ENCODE measurements at regions not wholly inside any gene's neighbourhood (a gene's known extent, or its start where the extent isn't known, plus 50 kb on each side); places are given as distances from the start of the nearest gene placed in this dataset.
"Not testable (repeated sequence)": the region's sequence is repeated elsewhere in the genome, so short reads cannot be mapped to it uniquely, and the experiment has no call there.

DNA sequence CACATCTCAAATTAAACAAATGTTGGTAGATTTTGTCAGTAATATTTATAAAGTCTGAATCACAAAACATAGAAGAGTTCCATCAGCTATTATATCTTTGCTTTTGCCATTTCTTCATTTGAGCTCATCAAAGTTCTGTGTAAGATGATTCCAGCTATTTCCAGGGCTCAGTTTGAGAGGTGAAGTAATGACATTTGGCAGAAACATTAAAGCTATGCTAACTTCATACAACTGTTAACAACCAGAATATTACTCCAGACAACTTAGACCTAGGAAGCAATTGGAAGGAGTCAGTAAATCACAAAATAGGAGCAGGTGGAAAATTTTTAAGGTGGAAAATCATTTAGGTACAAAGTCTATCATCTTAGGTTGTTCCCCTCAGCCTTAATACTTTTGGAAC is 76.2 kb upstream of the CSNK1A1L start:
- no peaks in the 10 kb centered on the region for H3K4me1 Mint-ChIP-seq (ENCODE audit: low read depth)
- no peaks in the 10 kb centered on the region for H3K27me3 Mint-ChIP-seq (ENCODE audit: low read depth)
- H3K9me3 Mint-ChIP-seq (ENCODE audit: insufficient read depth) = no peaks in the 10 kb centered on the region
- POLR2A ChIA-PET = no interaction called here
- H3K27ac Mint-ChIP-seq = no peak overlapping the region
- CTCF ChIA-PET = no interaction called here
- no peak overlapping the region for H3K4me3 Mint-ChIP-seq
- no peaks in the 10 kb centered on the region for H3K36me3 Mint-ChIP-seq (ENCODE audit: low read depth)
- DNase-seq (no peak), ATAC-seq (no peak)

DNA sequence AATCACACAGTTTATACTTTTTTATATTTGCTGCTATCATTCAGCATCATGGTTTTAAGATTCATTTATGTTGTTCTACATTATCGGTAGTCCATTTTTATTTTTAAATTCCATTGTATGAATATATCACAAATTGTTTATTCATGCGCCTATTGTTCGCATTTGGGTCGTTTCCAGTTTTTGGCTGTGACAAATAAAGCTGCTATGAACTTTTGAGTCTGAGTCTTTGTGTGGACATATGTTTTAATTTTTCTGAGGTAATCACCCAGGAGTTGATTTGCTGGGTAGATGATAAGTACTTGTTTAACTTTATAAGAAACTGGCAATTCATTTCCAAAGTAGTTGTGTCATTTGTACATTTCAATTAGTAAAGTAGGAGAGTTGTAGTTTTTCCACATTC is 74.2 kb upstream of the CSNK1A1L start:
- Mint-ChIP-seq H3K27me3 (ENCODE audit: low read depth) (no peaks in the 10 kb centered on the region), H3K4me3 (no peak overlapping the region), H3K9me3 (ENCODE audit: insufficient read depth) (no peaks in the 10 kb centered on the region), H3K27ac (no peak overlapping the region), H3K36me3 (ENCODE audit: low read depth) (no peaks in the 10 kb centered on the region), H3K4me1 (ENCODE audit: low read depth) (no peaks in the 10 kb centered on the region)
- CTCF ChIA-PET = no interaction called here
- DNase-seq = no peak
- ATAC-seq = no peak
- POLR2A ChIA-PET = no interaction called here

DNA sequence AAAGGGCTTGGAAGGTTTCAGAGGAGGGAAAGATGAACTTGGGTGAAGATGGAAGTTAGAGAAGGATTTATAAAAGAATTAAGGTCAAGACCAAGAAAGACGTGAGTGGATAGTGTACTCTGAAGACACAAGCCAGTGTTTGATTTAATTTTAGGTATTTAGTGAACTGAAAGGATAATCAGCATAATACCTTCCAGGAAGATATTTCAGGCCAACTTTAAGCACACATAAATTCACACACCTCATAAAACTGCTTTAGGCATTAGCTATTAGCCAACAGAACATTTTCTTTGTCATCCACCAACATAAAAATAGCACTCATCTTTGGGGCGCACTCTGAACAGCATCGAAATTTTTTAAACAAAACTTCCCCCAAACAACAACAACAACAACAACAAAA is 71.7 kb upstream of the CSNK1A1L start:
- Mint-ChIP-seq H3K4me1 (ENCODE audit: low read depth) (no peaks in the 10 kb centered on the region), H3K9me3 (ENCODE audit: insufficient read depth) (no peaks in the 10 kb centered on the region), H3K27me3 (ENCODE audit: low read depth) (no peaks in the 10 kb centered on the region), H3K4me3 (no peak overlapping the region), H3K36me3 (ENCODE audit: low read depth) (no peaks in the 10 kb centered on the region), H3K27ac (no peak overlapping the region)
- DNase-seq (no peak), ATAC-seq (no peak)
- ChIA-PET CTCF (no interaction called here), POLR2A (no interaction called here)

DNA sequence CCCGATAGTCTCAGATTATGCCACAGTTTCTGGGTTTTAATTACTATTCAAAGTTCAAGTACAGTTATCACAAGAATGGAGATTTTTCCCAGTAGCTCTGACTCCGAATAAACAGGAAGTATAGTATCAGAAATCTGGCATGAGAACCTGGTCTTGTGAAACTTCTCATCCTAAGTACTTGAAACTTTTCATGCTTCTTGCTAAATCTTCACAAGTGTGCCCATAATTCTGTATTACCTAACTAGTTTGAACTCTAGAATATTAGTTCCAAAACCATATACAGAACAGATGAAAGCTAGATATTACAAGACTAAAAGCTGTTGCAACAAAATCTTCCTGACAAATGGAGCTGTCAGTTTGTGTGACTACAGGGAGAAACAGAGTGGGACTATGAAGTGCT is 70.5 kb upstream of the CSNK1A1L start:
- no peaks in the 10 kb centered on the region for H3K9me3 Mint-ChIP-seq (ENCODE audit: insufficient read depth)
- ATAC-seq (no peak), DNase-seq (no peak)
- no peak overlapping the region for H3K4me3 Mint-ChIP-seq
- ChIA-PET CTCF (no interaction called here), POLR2A (no interaction called here)
- H3K4me1 Mint-ChIP-seq (ENCODE audit: low read depth) = no peaks in the 10 kb centered on the region
- no peaks in the 10 kb centered on the region for H3K36me3 Mint-ChIP-seq (ENCODE audit: low read depth)
- no peak overlapping the region for H3K27ac Mint-ChIP-seq
- no peaks in the 10 kb centered on the region for H3K27me3 Mint-ChIP-seq (ENCODE audit: low read depth)

DNA sequence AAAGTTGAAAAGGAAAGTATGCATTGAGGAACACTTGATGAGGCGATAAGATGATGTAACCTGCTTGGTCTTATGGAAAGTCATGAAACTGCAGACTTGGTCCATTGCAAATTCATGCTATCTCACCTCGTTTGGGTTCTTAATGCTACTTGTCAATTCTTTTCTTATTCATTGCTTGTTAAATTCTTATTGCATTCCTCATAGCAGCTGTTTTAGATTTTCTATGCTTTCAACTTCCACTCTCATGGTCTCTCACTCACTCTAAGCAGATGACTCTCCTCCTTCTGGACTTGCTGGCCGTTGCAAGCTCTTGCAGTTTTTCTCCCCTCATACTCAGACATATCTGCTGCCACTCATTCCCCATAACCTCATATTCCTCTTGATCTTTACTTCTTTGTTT is 67.8 kb upstream of the CSNK1A1L start:
- ChIA-PET CTCF (no interaction called here), POLR2A (no interaction called here)
- Mint-ChIP-seq H3K27ac (no peak overlapping the region), H3K27me3 (ENCODE audit: low read depth) (no peaks in the 10 kb centered on the region), H3K4me1 (ENCODE audit: low read depth) (no peaks in the 10 kb centered on the region), H3K36me3 (ENCODE audit: low read depth) (no peaks in the 10 kb centered on the region), H3K4me3 (no peak overlapping the region), H3K9me3 (ENCODE audit: insufficient read depth) (no peaks in the 10 kb centered on the region)
- DNase-seq (no peak), ATAC-seq (no peak)

DNA sequence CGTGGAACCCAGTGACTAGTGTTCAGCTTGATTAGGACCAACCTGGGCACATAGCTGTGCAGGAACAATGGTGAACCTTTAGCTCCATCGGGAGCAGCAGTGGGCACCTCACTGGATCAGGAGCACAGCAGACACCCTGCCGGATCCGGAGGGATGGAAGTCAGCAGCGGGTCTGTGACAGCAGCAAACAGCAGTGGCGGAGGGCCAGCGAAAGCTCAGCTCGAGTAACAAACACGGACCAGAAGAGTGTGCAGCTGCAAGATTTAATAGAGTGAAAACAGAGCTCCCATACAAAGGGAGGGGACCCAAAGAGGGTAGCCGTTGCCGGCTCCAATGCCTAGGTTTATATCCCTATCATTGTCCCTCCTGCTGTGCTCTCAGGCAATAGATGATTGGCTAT is 66.8 kb upstream of the CSNK1A1L start:
- H3K27me3 Mint-ChIP-seq (ENCODE audit: low read depth); DNase-seq; H3K27ac Mint-ChIP-seq; H3K4me3 Mint-ChIP-seq; H3K4me1 Mint-ChIP-seq (ENCODE audit: low read depth); H3K9me3 Mint-ChIP-seq (ENCODE audit: insufficient read depth); ATAC-seq; CTCF ChIA-PET; H3K36me3 Mint-ChIP-seq (ENCODE audit: low read depth); POLR2A ChIA-PET: not testable (repeated sequence)

DNA sequence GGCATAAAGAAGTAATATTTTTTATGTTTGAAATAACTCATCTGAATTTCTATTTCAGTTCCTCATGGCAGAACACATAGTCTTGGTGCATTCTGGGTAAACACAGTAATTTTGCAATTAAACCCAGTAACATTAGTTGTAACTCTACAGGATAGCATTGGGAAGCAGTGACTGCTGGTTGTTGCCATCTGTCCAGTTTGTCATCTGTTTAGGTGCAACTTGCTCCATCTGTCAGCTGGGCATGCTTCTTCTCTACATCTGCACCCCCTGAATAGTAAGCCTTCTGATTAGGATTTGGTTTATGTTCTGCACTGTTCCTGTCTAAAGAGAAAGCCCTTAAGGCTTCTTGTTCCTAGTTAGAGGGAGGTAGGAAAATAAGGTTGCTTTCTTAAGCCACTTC is 63.5 kb upstream of the CSNK1A1L start:
- DNase-seq = no peak
- Mint-ChIP-seq H3K36me3 (ENCODE audit: low read depth) (no peaks in the 10 kb centered on the region), H3K9me3 (ENCODE audit: insufficient read depth) (no peaks in the 10 kb centered on the region), H3K4me1 (ENCODE audit: low read depth) (no peaks in the 10 kb centered on the region), H3K4me3 (no peak overlapping the region), H3K27me3 (ENCODE audit: low read depth) (no peaks in the 10 kb centered on the region), H3K27ac (no peak overlapping the region)
- POLR2A ChIA-PET = no interaction called here
- no peak for ATAC-seq
- CTCF ChIA-PET = no interaction called here

DNA sequence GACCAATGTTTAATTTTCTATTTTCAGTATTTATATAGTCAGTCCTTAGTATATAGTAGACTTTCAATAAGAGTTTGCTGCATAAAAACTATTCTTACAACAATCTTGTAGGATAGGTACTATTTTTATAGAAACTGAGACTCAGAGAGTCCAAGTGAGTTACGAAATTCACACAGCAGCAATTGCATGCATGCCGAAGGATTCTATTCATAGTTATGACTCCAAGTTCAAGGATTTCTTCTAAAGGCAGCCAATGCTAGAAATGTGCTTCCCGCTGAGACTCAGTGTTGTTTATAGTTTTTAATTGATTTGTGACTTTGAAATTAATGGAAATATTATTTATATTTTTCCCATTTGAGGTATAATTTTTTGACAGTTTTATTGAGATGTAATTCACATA is 62.7 kb upstream of the CSNK1A1L start:
- no peak for DNase-seq
- Mint-ChIP-seq H3K4me1 (ENCODE audit: low read depth) (no peaks in the 10 kb centered on the region), H3K27me3 (ENCODE audit: low read depth) (no peaks in the 10 kb centered on the region), H3K9me3 (ENCODE audit: insufficient read depth) (no peaks in the 10 kb centered on the region), H3K36me3 (ENCODE audit: low read depth) (no peaks in the 10 kb centered on the region), H3K27ac (no peak overlapping the region), H3K4me3 (no peak overlapping the region)
- CTCF ChIA-PET = no interaction called here
- no peak for ATAC-seq
- POLR2A ChIA-PET = no interaction called here

DNA sequence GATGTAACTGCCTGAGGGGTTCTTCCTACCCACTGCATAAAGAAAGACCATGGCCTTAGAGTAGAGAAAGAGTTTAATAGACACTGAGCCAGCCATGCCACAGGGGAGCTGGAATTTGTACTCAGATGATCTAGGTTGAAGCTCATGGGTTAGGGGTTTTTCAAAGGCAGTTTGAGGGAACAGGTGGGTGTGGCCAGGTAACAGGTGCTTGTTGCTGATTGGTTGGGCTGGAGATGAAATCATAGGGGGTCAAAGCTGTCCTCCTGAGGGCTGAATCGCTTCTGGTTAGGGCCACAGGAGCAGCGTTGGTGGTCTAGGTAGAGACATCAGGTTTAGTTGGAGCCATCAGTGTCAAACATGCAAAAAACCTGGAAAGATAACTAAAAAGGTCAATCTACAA is 59.2 kb upstream of the CSNK1A1L start:
- ChIA-PET POLR2A (no interaction called here), CTCF (no interaction called here)
- no peaks in the 10 kb centered on the region for H3K36me3 Mint-ChIP-seq (ENCODE audit: low read depth)
- peaks cover 12% of the 10 kb centered on the region for H3K9me3 Mint-ChIP-seq (ENCODE audit: insufficient read depth)
- DNase-seq (no peak), ATAC-seq (no peak)
- H3K4me3 Mint-ChIP-seq = no peak overlapping the region
- no peaks in the 10 kb centered on the region for H3K4me1 Mint-ChIP-seq (ENCODE audit: low read depth)
- H3K27ac Mint-ChIP-seq = no peak overlapping the region
- no peaks in the 10 kb centered on the region for H3K27me3 Mint-ChIP-seq (ENCODE audit: low read depth)

DNA sequence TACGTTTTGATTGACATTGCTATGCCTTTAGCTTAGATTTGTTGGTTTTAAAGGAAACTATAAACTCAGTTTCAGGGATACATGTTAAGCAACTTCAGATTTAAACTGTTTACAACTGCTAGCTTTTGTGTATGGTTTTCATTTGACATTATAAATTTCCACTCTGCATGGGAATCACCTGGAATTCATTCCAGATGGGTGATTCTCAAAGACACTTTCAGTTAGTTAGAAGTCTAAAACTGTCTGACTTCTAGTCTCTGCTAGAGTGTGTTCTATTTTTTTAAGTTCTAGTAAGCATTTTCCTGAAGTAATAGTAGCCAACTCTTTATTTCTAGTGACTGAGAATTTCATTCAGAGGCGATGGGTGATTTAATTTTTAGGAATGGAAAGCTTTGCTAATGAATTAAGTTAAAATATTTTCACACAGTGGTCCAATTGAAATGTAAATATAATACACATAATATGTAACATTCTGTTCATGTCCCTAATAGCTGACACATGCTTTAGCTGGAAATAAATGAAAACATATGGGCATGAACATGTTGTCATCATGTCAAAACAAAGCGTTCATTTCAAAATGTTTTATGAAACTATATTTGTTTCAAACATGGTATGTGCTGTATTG is 58.3 kb upstream of the CSNK1A1L start:
- Mint-ChIP-seq H3K4me1 (ENCODE audit: low read depth) (no peaks in the 10 kb centered on the region), H3K27me3 (ENCODE audit: low read depth) (no peaks in the 10 kb centered on the region), H3K36me3 (ENCODE audit: low read depth) (no peaks in the 10 kb centered on the region), H3K27ac (no peak overlapping the region), H3K9me3 (ENCODE audit: insufficient read depth) (peaks cover 12% of the 10 kb centered on the region), H3K4me3 (no peak overlapping the region)
- ChIA-PET CTCF (no interaction called here), POLR2A (no interaction called here)
- DNase-seq (no peak), ATAC-seq (no peak)

DNA sequence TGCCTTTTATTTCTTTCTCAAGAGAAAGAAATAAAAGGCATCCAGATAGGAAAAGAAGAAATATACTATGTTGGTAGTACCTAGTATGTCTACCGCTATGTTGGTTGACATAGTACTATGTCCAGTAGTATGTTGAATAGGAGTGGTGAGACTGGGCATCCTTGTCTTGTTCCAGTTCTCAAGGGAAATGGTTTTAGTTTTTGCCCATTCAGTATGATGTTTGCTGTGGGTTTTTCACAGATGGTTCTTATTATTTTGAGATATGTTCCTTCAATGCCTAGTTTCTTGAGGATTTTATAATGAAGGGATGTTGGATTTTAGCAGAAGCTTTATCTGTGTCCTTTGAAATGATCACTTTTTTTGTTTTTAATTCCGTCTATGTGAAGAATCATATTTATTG is 53.0 kb upstream of the CSNK1A1L start:
- ChIA-PET POLR2A (no interaction called here), CTCF (no interaction called here)
- Mint-ChIP-seq H3K9me3 (ENCODE audit: insufficient read depth) (peaks cover 20% of the 10 kb centered on the region), H3K27ac (no peak overlapping the region), H3K4me3 (no peak overlapping the region), H3K36me3 (ENCODE audit: low read depth) (peaks cover 2% of the 10 kb centered on the region), H3K27me3 (ENCODE audit: low read depth) (no peaks in the 10 kb centered on the region), H3K4me1 (ENCODE audit: low read depth) (no peaks in the 10 kb centered on the region)
- DNase-seq (no peak), ATAC-seq (no peak)

DNA sequence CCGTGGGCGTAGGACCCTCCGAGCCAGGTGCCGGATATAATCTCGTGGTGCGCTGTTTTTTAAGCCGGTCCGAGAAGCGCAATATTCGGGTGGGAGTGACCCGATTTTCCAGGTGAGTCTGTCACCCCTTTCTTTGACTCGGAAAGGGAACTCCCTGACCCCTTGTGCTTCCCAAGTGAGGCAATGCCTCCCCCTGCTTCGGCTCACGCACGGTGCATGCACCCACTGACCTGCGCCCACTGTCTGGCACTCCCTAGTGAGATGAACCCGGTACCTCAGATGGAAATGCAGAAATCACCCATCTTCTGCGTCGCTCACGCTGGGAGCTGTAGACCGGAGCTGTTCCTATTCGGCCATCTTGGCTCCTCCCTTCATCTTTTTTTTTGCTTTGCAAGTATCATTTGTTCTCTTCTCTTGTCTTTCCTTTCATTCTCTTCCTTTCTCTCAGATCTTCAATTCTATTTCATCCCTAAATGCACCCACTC is 50.2 kb upstream of the CSNK1A1L start:
- H3K36me3 Mint-ChIP-seq (ENCODE audit: low read depth) = not testable (repeated sequence)

More for the DNA sequence above, 50.2 kb upstream of the CSNK1A1L start:
- H3K9me3 Mint-ChIP-seq (ENCODE audit: insufficient read depth) = peaks cover 15% of the 10 kb centered on the region
- H3K4me3 Mint-ChIP-seq; H3K27ac Mint-ChIP-seq; POLR2A ChIA-PET; ATAC-seq; H3K4me1 Mint-ChIP-seq (ENCODE audit: low read depth); CTCF ChIA-PET; H3K27me3 Mint-ChIP-seq (ENCODE audit: low read depth); DNase-seq: not testable (repeated sequence)

Measured in activated CD8-positive, alpha-beta T cell treated with anti-CD3 and anti-CD28 coated beads, Interleukin-2, amount 10 ng/mL, durations not matched to agents 7 days and 5 days (primary cell).